ENCODE measurements at regions not wholly inside any gene's neighbourhood (a gene's known extent, or its start where the extent isn't known, plus 50 kb on each side); places are given as distances from the start of the nearest gene placed in this dataset.

DNA sequence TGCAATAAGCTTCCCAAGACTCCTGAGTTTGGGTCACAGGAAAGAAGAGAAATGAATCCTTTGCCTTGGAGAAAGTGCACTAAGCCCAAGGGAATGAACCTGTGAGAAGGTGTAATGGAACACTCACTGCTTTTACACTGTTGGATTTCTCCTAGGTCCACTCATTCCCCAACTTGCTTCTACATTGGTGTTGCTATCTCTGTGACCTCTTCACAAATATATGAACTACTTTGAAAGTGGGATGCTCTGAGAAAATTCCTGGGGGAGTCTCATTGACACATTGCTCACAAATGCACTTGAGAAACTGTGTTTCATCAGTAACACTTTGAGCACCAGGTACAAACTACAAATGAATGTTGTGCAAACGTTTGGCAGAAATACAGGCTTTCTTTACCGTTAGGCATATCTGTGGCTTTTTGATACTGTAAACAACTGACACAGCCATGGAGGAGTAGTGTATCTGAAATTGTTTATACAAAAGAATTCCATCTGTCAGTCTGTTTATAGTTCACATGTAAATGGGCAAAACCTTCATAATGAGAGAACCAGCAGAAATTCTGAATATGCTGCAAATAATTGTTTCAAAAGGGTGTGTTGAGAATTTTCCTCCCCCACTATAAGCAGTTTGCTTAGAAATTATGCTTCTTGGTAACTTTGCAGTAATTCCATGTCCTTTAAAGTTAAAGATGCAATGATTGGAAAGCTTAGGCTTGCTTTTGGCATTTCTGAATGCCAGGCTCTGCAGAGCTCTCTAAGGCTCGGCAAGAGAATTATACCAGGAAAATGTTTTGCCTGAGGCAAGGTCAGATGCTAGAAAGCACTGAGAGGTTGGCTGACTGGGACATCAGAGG lies 348.5 kb upstream of the DDHD1 start:
- no peak for DNase-seq

DNA sequence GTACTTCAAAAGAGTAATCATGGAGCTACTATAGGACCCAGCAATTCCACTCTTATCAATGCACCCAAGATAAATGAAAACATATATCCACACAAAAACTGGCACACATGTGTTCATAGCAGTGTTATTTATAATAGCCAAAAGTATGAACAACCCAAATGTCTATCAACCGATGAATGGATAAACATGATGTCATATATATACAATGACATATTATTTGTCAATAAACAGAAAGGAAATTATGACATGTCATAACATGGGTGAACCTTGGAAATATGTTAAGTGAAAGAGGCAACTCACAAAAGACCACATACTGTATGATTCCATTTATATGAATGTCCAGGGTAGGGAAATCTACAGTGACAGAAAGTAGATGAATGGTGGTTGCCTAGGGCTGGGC lies 347.1 kb upstream of the DDHD1 start:
- DNase-seq = no peak

DNA sequence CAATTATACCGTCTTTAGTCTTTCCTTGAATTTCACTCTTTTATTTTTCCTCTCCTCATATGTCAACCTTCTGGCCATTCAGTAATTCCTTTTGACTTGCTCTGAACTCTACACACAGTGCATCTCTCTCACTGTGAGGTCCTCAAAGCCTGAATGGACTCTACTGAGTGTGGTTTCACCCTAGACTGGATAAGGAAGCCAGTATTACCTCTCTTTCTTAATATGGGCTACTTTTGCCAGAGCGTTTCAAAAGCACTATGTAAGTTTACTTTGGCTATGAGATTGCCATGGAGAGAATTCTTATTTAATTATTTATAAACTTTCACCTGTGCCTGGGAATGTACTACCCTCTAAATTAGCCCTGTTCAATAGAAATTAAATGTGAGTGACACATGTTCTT lies 343.5 kb upstream of the DDHD1 start:
- no peak for DNase-seq

DNA sequence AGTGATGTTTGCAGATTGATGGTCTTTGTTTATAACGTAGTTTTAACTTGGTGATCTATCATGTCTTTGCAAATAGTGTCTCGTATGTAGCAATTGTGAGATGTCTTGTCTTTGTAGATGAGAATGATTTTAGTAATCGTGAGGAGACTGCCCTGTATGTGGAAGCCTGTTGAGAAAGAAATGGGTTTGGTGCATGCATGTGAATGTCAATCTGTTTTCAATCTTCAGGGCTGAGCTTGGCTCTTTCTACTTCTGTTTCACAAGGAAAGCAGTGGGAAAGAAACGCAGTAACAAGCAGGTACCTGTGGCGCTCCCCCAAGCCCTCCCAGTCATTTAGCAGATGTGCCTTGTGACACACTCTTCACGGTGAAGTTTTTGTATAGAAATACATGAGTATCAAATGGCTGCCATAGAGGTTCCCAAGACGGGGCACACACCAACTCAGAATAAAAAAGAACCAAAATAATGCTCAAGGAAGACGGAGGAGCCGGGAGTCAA lies 342.8 kb upstream of the DDHD1 start:
- no peak for DNase-seq

DNA sequence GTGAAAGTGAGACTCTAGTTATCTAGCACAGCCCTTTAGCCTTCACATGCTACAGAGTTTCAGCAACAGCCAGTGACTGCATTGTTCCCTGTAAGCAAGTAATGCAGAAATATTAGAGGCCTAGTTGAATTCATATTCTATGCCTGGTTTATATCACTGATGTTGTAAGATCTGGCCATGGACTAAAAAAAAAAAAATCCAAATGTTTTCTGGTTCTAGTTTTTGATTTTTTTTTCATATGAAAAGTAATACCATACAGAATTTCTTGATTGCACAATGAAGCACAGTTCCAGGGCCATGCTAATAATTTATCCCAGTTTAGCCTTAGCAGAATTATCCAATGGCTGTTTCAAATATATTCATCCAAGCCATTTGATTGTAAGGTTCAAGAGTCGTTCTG lies 341.5 kb upstream of the DDHD1 start:
- DNase-seq = no peak

DNA sequence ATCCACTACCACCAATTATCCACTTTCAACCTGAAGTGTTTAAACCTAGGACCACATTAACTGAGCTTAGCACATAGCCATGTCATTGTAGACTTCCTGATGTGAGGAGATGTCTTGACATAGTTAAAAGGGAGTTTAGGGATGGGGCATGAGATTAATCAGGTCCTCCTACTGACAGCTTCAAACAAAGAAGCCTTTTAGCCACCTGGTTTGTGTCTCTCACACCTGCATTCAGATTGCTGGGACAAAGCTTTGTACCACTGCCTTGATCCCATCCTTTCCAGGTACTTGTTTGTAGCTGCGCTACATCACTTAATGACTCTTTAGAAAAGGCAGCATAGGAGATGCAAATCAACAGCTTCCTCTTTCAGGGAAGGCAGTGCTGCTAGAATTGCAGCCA lies 340.7 kb upstream of the DDHD1 start:
- peak; percentile 29 for DNase-seq

DNA sequence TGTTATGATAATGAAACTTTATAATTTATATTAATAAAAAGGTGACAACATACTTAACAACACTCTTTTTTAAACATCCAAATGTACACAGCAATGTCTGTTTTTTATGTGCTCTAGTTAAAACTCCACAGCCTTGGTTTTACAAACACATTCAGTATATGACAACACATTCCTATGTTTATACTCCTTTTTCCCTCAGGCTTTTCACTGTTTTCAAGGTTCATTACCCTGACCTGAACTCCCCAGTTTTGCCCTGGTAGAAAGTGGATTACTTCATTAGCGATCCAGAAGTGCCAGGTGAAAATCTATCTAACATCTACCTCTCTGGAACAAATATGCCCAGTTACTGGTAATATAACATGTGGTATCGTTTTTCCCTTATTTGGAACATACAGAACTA lies 340.2 kb upstream of the DDHD1 start:
- DNase-seq = no peak

DNA sequence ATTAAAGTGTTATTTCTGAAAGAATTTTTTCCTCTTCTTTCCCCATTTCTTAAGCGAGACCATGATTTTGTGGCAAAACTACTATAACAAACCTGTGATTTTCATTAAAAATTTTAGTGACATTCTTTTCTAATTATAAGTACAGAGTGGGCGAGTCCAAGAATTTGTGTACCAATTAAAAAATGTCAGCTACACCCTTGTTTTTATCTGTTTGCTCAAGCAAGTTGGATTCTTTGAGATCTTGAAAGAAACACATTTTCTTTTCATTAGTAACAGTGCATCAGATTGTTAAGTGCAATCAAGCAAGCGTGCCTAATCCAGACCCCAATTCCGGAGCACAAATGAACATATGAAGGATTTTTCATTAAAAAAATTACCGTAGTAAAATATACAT lies 338.8 kb upstream of the DDHD1 start:
- DNase-seq = no peak

DNA sequence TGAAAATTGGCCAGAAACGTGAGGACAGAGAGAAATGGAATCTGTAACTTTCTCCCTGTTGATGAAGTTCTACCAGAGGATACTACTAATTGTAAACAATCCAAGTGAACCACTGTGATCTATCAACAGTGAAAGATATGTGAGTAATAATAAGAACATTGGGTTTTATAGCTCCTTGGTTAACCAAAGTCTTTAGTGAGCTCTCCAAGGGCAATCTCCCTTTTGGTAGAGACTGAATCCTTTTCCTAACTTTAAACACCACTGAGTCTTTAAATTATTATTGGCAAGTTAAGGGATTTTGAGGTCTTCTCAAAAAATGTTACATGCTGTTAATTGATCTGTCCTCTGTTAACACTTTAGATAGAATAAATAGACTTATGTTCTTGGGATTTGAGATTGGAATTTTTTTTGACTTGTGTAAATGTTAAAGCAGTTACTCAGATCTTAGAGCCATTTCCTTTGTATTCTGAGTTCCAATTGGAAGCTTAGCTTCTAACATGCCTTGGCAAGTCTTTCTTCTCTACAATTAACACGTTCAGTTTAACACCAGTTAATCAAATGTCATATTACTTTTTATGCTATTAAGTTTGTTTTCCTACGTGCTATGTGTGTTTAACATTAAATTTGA lies 338.2 kb upstream of the DDHD1 start:
- DNase-seq = no peak

DNA sequence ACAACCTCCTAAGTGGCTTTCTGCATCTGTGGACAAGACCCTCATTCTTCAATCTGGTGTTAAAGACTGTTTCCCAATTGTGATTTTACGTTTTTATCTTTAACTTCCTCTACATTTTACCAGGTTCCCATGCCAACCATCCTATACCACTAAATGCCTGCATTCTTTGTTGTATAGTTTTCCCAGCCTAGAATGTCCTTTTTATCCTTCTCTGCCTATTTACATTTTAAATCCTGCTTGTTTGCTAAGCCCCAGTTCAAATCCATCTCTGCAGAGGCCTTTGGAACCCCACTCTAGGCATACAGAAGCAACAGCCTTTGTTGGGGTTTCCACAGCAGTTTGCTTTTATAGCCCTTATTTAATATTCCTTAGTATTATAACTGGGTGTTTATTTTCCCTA lies 325.1 kb upstream of the DDHD1 start:
- no peak for DNase-seq

DNA sequence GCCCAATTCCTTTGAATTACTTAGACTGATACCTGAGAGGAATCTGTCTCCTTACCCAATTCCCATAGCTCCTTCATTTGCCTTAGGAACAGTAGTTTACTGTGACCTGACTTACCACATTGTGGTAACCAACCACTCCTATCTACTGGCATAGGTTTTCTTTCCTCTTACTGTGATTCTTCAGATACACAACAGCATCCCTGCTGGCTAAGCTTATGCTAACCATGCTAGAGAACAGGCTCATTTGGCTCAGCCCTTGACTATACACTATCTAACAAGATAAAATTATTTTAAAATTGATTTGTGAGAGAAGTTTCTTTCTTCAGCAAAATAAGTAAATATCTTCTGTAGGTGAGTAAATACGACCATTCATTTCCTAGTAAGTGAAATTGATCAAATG lies 320.4 kb upstream of the DDHD1 start:
- DNase-seq = no peak

DNA sequence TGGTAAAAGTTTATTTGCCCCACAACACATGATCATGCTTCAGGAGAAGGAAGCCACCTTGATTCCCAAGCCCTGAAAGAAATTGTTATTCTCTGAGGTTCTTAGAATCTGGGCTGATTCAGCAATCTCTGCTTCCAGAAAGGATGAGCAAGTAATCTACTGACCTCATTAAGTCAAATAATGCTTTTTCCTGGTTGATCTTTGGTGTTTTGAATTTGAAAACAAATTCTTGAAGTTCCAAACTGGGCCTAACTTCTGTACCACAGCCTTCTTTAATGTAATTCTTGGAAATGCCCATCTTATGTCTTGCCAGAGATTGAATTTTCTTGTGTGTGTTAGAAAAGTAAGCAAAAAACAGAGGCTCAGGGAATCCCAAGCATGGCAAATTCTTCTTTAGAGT lies 319.2 kb upstream of the DDHD1 start:
- no peak for DNase-seq

DNA sequence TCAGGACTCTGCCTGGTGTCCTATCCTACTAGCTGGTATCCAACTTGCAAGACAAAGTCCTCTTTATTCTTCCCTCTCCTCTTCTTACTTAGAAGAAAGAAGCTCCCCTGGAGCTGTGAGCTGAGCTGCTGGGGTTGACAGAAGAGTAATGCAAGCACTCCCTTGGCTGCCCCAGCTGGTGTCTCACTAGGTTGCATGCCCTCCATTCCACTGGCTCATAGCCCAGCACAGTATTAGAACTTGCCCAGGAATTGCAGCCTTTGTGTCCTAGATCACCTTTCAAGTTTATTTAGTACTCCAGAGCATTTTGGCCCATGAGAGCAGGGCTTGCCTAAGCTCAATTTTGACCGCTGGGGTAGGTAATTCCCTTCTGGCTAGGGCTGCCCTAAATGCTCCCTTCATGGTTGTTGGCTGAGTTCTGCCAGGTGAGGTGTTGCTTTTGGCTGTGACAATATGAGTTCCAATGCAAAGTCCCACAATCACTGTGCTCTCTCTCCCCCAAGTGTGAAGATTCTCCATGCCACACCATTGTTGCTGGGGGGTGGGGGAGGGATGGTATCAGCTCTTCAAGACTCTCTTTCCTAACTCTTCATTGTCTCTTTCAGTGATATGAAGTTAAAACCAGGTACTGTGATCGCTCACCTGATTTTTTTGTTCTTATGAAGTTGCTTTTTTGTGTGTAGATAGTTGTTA lies 317.4 kb upstream of the DDHD1 start:
- no peak for DNase-seq

DNA sequence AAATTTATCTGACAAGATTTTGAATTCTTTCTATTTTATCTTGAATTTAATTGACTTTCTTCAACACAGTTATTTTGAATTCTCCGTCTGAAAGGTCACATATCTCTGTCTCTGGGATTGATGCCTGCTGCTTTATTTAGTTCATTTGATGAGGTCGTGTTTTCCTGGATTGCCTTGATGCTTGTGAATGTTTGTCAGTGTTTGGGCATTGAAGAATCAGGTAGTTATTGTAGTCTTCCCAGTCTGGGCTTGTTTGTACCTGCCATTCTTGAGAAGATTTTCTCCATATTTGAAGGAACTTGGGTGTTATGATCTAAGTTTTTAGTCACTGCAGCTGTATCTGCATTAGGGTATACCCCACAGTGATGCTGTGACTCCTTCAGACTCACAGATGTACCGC lies 315.8 kb upstream of the DDHD1 start:
- DNase-seq = no peak

DNA sequence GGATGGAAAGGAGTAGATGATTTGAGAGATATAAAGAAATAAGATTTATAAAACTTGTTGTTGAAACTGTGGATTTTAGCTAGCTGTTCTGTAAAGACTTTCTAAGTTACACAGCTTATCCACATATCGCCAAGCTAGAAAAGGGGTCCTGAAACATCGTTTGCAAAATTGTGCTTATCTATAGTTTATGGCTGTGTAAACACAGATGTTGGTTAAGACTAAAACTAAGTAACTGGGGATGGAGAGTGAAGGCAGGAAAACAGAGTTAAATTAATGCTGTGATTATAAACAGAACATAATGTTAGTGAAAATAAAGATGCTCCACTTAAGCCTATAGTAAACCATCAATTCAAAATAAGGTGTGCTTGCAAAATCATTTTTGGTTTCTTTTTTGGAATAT lies 311.3 kb upstream of the DDHD1 start:
- DNase-seq = no peak

DNA sequence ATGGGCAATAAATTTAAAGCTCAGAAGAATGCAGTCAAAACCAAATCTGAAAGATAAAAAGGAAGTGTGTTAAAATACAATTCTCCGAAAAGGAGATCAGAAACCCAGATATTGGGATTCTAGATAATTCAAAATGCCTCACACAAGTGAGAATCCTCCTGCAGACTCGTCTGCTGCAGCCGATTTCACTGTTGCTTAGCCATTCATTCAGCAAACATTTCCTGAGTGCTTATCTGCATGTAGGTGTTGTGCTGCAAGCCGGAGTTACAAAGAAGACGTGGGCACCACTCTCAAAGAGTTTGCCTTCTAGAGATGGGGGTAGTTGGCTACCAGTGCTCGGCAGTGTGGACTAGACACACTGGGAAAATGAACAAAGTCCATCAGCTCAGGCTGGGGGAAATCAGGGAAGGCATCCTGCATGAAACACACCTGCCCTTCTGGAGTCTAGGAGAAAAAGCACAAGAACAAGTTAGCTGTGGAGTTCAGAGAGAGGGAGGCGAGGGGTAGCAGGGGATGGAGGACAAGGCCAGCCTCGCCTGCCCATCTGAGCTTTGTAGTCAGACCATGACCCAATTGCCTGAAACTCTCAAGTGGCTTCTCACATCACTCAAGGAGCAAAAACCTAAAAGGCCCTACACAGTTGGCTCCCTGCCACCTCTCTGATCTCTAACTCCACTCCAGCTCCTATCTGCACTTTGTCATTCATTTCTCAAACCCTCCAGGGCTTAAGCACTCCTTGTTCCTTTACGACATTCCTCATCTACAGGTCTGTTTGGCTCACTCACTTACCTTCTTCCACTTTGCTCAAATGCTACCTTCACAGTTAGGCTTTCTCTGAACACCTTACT lies 310.0 kb upstream of the DDHD1 start:
- peak; percentile 40 for DNase-seq

DNA sequence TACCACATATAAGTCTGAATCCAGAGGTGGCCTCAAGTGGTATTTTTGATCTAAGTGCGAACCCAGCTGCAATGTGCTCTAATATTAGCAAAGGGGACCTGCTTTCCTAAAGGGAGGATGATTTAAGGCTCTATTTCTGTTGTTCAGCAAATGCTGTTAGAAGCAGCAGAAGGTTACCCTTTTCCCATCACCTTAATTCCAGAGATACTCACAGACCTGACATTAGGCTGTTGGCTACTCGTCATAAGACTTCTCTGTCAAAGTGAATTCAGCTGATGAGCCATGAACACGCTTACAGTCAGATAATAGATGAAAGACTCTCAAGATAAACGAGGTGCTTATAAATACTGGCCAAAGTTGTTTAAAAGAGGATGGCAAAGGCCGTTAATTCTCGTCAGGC lies 308.7 kb upstream of the DDHD1 start:
- no peak for DNase-seq

DNA sequence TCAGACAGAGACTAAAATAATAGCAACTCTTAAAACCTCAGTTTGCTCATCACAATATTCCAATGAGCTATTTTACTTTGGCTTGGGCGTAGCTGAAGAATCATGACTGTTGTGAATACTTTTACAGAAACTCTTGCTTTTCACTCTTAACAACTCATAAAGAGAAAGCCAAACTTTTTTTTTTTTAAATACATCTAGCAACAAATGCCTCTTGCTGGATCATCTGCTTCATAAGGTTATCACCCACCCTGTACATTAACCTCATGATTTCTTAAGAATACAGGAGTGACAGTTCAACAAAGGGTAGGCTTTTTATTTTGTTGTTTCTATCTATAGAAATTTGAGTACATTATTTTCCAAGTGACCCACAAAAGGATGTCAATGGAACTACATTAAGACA lies 307.4 kb upstream of the DDHD1 start:
- DNase-seq = no peak

DNA sequence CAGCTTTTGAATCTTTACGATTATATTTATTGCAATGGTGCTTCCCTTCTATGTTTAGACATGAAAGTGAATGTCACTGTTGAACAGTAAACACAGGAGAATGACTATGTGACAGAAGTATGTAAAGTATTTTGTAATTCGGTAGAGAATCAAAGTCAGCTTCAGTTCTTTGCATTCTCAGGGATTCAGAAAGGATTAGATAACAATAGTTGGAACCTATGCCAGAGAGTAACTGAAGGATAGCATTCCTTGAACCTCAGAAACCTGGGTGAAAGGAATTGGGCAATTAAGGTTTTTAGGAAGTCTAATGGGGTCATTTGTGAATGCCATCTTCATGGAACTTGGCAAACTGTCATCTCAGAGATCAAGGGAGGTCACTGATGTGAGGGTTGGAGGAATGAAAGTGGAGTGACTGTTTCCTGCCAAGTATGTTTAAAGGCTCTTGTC lies 305.3 kb upstream of the DDHD1 start:
- no peak for DNase-seq

DNA sequence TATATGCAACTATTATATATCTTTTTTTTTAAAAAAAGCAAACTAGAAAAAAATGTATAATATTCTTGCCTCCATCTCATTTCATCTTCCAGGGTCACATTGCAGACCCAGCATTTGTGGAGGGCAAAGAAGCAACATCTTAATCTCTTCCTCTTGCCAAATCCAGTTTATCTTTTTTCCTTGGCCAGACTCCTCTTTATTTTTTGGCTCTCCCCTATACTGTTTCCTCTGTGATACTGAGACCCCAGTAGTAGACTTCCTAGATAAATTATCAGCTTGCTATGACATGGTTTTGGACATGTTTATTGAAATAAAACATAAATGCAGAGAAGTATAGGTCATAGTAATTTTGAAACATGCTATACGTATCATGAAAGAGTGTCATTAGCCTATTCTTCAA lies 303.8 kb upstream of the DDHD1 start:
- no peak for DNase-seq

DNA sequence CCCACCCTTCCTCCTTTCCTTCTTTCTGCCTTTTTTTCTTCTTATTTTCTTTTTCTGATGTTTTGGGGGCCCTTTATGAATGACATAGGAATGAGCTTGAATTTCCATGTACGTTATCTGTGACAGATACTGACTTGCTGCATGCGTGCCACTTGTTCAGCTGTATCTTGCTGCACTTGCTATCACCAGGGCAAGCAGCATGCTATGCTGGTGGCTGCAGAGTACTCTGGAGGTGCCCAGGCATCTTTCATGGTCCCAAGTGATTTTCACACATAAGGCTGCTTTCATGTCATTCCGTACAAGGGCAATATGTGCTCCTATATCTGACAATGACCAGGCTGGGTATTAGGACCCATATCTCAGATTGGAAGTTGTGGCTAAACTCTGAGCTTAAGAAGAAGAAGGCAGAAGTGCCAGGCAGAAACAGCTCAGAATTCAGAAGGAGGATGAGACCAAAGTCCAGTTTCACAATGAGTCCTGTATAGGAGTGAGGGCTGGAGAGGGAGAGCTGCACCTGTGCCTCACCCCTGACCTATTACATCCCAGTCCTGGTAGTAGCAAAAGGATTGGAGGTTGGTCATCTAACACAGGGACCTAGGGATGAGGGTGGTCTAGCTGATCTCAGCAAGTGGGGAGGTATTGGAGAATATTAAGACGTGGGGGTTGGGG lies 299.0 kb upstream of the DDHD1 start:
- DNase-seq = no peak

DNA sequence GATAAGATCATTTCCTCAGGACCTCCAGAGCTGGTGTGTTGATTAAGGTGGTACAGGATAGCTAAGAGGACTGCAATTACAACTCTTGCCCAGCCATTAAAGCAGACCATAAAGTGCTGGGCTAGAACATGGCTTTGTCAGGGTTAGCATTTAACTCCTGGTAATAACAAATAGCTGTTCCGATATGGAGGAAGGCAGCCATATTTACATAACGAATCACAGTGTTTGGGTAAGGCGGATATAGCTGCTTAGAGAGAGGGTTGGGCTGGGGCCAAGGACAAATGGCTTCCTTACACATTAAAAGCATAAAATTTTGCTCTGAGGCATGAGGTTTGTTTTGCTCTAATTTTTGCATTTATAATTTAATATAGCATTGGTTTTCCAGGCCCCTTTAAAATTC lies 297.7 kb upstream of the DDHD1 start:
- DNase-seq = peak; percentile 56

Data from DMS53 (cell line).